ENCODE measurements at regions not wholly inside any gene's neighbourhood (a gene's known extent, or its start where the extent isn't known, plus 50 kb on each side); places are given as distances from the start of the nearest gene placed in this dataset.

- DNase-seq (ENCODE audit: low read depth, low spot score), result no peak
- intact Hi-C loops (cut with micrococcal nuclease), result no loop called here
- no peak overlapping the region for H3K4me3 ChIP-seq (replicated peaks in 1 of 2; ENCODE audit: low read depth in 1 of 2, low read length in 2 of 2)
- H3K79me2 ChIP-seq (ENCODE audit: insufficient read depth, low read length), result no peaks in the 10 kb centered on the region
- no peak overlapping the region for H3K4me2 ChIP-seq (ENCODE audit: low read length)
- H3K9ac ChIP-seq (ENCODE audit: low read length), result no peak overlapping the region
- TF ChIP-seq SP1 (IDR thresholded peaks at IDR 0.05; ENCODE audit: low read depth) (no peak), SRF (IDR thresholded peaks at IDR 0.05; ENCODE audit: low read depth) (no peak), EZH2 (IDR thresholded peaks at IDR 0.05) (no peak), ZBTB33 (IDR thresholded peaks at IDR 0.05; ENCODE audit: extremely low read depth, insufficient replicate concordance, low read length) (no peak), POLR2AphosphoS5 (IDR thresholded peaks at IDR 0.05; ENCODE audit: low read depth, low read length) (no peak), CTCF (IDR thresholded peaks at IDR 0.05 in 2 of 3, conservative IDR thresholded peaks at IDR 0.05 in 1 of 3; ENCODE audit: borderline replicate concordance in 1 of 3, insufficient read depth in 1 of 3, low read depth in 2 of 3, low read length in 2 of 3) (no peak), JUND (IDR thresholded peaks at IDR 0.05) (no peak), TCF7L2 (IDR thresholded peaks at IDR 0.05; ENCODE audit: borderline replicate concordance, extremely low read depth, insufficient read depth, insufficient read length) (no peak), RAD21 (IDR thresholded peaks at IDR 0.05; ENCODE audit: low read depth) (no peak), SIN3A (IDR thresholded peaks at IDR 0.05; ENCODE audit: low read depth) (no peak), ATF3 (IDR thresholded peaks at IDR 0.05) (no peak)
- H3K27me3 ChIP-seq (ENCODE audit: insufficient read depth, low read length), result no peaks in the 10 kb centered on the region
- H4K20me1 ChIP-seq (ENCODE audit: insufficient read depth), result no peaks in the 10 kb centered on the region
- ChIA-PET RAD21 (ENCODE audit: low non-redundant PET in 1 of 2, low total read pairs in 2 of 2, uncharacterized antibody in 2 of 2, unreplicated experiment in 2 of 2) (no interaction called here), CTCF (no interaction called here), POLR2A (no interaction called here)
- BruUV-seq (replicated peaks), result no TSS peak
- H3K9me2 ChIP-seq (ENCODE audit: insufficient read depth), result no peaks in the 10 kb centered on the region
- H3K9me3 ChIP-seq (ENCODE audit: control insufficient read depth in 1 of 2, insufficient read depth in 1 of 2, low read depth in 1 of 2, low read length in 2 of 2), result no peaks in the 10 kb centered on the region
- H2AFZ ChIP-seq (ENCODE audit: low read depth, low read length, poor library complexity, severe bottlenecking), result no peak overlapping the region
- no peak for ATAC-seq
- H3K27ac ChIP-seq (ENCODE audit: low read depth, low read length), result no peak overlapping the region
- no peaks in the 10 kb centered on the region for H3K36me3 ChIP-seq (ENCODE audit: control insufficient read depth in 1 of 2, insufficient read depth in 2 of 2, low read length in 2 of 2)
- no peaks in the 10 kb centered on the region for H3K4me1 ChIP-seq (ENCODE audit: control insufficient read depth in 1 of 2, insufficient read depth in 2 of 2, low read length in 2 of 2)
Observed at GRCh38 chr14:101508196-101508947, 52.9 kb upstream of the DIO3 start.
